CD1c-positive myeloid dendritic cell (primary cell): ENCODE measurements at regions not wholly inside any gene's neighbourhood (a gene's known extent, or its start where the extent isn't known, plus 50 kb on each side); places are given as distances from the start of the nearest gene placed in this dataset.
"Not testable (repeated sequence)": the region's sequence is repeated elsewhere in the genome, so short reads cannot be mapped to it uniquely, and the experiment has no call there.

Experiments
- DNase-seq: peaks from one replicate; pipeline ENCODE4 v3.0.0-alpha.2; 2016; ENCODE audit errors: extremely low spot score

DNA sequence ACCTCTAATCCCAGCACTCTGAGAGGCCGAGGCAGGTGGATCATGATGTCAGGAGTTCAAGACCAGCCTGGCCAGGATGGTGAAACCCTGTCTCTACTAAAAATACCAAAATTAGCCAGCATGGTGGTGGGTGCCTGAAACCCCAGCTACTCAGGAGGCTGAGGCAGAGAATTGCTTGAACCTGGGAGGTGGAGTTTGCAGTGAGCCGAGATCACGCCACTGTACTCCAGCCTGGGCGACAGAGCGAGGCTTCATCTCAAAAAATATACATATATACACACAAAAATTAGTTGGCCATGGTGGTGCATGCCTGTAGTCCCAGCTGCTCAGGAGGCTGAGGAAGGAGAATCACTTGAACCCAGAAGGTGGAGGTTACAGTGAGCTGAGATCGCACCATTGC is 273.6 kb downstream of the GOLGA6L6 start:
- not testable (repeated sequence) for DNase-seq

DNA sequence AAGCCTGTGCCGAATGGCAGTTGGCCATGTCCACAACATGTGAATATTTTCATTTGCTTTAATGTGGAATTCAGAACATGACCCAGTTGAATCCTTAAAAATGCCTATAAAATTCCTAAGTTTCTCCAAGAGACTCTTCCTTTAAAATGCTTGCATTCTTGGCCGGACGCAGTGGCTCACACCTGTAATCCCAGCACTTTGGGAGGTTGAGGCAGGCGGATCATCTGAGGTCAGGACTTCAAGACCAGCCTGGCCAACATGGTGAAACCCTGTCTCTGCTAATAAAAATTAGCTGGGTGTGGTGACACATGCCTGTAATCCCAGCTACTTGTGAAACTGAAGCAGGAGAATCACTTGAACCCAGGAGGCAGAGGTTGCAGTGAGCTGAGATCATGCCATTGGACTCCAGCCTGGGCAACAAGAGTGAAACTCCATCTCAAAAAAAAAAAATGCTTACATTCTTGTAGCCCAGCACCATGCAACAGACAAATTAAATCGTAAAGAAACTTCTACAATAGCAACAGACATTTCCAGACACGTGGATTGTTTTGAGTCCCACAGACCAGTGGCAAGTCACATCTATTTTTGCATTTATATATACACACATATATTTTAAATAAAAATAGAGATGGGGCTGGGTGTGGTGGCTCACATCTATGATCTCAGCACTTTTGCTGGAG is 274.4 kb downstream of the GOLGA6L6 start:
- not testable (repeated sequence) for DNase-seq

DNA sequence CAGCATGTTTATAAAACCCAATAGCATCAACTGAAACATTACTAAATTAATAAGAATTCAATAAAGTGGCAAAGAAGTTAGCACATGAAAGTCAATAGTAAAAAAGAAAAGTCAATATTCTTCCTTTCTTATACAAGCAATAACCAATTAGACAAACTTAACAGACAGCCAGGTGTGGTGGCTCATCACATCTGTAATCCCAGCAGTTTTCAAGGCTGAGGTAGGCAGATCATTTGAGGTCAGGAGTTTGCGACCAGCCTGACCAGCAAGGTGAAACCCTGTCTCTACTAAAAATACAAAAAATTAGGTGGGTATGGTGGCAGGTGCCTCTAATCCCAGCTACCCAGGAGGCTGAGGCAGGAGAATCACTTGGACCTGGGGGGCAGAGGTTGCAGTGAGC is 275.9 kb downstream of the GOLGA6L6 start:
- DNase-seq: not testable (repeated sequence)

DNA sequence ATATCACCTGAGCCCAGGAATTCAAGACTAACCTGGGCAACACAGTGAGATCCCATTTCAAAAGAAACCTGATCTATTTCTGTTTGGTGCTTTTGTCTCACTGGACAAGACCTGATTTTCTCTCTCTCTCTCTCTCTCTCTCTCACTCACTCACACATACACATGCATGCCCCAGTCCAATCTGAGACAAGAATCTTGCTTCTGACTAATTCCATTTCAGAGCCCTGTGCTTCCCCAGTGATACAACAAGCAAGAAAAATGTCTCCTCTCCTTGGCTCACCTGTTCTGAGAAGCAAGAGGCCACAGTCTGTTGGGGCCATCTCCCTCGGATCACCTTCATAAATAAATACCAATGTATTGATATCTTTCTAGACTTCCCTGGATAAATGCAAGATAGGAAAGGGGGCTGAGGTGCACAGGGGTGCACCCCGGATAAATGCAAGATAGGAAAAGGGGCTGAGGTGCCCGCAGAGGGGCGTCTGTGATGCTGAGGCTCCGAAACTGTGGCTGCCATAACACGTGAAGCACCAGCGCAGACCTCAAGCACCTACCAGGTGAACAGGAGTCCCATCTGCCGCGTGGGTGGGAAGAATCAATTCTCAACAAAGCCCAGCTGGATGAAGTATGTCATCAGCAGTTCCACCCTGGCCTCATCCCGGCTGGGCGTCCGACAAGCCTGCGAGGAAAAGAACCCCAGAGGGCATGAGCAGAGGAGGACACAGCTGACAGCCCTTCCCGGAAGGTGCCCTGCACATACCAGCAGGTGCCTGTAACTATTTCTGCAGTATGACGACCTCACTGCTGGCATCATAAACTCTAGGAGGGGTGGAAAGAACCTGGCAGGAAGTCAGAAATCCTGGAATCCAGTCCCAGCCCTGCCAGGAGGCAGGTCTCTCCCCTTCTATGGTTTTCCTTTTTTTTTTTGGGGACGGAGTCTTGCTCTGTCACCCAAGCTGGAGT is 280.0 kb downstream of the GOLGA6L6 start:
- not testable (repeated sequence) for DNase-seq

DNA sequence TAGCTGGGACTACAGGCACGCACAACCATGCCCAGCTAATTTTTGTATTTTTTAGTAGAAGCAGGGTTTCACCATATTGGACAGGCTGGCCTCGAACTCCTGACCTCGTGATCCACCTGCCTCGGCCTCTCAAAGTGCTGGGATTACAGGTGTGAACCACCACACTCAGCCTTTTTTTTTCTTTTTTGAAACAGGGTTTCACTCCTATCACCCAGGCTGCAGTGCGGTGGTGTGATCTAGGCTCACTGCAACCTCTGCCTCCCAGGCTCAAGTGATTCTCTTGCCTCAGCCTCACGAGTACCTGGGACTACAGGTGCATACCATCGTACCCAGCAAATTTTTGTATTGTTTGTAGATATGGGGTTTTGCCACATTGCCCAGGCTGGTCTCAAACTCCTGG is 280.9 kb downstream of the GOLGA6L6 start:
- not testable (repeated sequence) for DNase-seq

DNA sequence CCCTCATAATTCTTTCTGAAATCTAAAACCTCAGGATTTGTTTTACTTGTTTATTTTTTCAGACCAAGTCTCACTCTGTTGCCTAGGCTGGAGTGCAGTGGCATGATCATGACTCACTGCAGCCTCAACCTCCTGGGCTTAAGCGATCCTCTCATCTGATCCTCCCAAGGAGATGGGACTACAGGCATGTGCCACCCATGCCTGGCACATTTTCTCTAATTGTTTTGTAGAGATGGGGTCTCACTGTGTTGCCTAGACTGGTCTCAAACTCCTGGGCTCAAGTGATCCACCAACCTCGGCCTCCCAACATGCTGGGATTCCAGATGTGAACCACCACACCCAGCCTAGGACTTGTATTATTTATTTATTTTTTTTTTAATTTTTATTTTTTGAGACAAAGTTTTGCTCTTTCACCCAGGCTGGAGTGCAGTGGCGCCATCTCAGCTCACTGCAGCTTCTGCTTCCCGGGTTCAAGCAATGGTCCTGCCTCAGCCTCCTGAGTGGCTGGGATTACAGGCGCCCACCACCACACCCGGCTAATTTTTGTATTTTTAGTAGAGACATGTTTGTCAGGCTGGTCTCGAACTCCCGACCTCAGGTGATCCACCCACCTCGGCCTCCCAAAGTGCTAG is 281.9 kb downstream of the GOLGA6L6 start:
- DNase-seq: not testable (repeated sequence)

DNA sequence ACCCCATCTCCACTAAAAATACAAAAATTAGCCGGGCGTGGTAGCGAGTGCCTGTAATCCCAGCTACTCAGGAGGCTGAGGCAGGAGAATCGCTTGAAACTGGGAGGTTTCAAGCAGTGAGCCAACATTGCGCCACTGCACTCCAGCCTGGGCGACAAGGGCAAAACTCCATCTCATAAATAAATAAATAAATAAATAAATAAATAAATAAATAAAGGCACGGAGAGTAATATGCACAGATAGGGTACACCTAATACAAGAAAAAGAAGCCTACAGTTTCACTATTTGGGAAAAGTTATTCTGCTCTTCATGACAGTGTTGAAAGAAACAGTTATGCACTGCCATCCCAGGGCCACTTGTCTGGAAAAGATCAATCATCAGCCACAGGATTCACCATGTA is 285.2 kb downstream of the GOLGA6L6 start:
- not testable (repeated sequence) for DNase-seq

DNA sequence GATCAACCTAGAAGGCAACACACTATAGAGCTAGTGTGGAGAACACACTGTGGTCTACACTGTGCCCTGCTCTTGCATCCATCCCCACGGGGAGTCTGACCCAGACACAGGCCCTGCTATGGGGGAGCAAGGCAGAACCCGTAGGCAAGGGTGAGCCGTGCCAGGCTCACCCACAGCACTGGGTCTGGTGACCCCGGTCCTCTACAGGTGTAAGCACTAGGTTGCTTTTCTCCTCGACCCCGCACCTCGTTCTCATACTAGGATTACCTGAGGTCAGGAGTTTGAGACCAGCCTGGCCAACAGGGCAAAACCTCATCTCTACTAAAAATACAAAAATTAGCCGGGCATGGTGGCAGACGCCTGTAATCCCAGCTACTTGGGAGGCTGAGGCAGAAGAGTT is 286.0 kb downstream of the GOLGA6L6 start:
- DNase-seq: not testable (repeated sequence)

DNA sequence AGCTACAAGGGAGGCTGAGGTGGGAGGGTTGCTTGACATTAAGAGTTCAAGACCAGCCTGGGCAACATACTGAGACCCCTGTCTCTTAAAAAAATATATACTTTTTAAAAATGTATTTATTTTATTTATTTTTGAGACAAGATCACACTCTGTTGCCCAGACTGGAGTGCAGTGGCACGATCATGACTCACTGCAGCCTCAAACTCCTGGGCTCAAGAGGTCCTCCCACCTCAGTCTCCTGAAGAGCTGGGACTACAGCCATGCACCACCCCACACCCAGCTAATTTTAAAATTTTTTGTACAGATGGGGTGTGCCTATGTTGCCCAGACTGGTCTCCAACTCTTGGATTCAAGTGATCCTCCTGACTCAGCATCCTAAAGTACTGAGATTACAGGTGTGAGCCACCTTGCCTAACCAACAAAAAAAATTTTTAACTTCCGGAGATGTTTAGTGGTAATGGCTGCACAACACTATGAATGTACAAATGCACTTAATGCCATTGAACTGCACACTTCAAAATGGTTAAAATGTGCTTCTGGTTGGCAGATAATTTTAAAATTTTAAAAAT is 288.5 kb downstream of the GOLGA6L6 start:
- DNase-seq: not testable (repeated sequence)

DNA sequence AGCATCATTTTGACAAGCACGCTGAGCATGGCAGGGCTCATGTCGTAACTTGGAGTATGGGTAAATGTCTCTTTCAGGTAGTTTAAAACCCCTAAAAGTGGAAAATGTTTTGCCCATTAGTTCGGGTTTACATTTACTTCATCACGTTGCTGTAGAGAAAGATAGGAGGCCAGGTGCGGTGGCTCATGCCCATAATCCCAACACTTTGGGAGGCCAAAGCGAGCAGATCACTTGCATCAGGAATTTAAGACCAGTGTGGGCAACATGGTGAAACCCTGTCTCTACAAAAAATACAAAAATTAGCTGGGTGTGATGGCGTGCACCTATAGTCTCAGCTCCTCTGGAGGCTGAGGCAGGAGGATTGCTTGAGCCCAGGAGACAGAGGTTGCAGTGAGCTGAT is 289.6 kb downstream of the GOLGA6L6 start:
- DNase-seq: not testable (repeated sequence)

DNA sequence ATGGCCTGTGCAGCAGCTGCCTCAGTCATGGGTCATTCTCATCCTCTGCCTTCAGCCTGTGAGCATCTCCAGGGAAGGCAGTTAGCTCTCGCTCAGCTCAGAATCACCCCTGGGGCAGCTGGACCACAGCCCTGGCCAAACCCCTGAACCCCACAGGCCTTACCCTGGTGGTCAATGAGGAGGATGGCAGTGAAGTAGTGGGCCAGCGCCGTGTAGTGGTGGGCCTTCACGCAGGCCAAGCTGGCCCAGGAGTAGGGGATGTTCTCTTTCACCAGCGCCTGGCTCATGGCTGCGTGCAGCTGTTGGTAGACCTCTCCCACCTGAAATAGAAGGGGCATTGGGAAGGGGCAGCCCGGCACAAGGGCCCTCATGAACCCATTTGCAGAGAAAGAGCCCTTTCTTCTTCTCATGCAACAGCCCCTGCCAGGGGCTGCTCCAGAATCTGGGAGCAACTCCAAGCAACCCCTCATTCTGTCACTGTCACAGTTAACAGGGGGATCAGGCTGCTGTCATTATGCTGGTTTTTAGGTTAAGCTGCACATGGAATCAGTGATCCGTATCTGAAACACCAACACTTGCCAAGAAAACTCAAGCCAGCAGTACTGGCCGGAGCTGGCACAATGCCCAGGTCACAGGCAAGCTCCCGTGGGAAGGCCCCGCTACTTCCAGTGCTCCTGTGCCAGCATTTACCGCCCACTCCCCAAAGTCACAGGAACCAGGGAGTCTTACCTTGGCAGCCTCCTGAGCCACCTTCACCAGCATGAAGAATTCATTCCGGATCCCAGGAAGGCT is 290.2 kb downstream of the GOLGA6L6 start:
- not testable (repeated sequence) for DNase-seq

DNA sequence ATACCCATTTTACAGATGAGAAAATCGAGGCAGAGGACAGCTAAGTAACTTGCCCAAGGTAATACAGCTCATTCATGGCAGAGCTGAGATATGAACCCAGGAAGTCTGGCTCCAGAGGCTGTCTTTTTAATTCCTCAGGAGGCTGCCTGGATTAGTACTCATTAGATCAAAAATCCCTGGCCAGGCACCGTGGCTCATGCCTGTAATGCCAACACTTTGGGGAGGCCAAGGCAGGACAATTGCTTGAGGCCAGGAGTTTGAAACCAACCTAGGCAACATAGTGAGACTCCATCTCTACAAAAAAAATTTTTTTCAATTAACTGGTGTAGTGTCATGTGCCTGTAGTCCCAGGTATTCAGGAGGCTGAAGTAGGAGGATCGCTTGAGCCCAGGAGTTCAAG is 291.4 kb downstream of the GOLGA6L6 start:
- DNase-seq: not testable (repeated sequence)

DNA sequence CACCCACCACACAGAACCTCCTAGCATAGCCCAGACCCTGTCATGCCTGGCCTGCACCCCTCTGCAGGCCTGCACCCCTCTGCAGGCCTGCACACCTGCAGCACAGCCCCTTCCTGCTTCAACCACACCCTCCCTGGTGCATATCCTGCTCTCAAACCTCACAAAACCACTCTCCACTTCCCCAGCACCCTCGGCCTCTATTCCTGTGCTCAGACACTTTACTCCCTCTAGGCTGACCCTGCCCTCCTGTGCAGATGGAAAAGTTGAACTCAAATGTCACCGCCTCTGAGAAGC is 292.0 kb downstream of the GOLGA6L6 start:
- not testable (repeated sequence) for DNase-seq

DNA sequence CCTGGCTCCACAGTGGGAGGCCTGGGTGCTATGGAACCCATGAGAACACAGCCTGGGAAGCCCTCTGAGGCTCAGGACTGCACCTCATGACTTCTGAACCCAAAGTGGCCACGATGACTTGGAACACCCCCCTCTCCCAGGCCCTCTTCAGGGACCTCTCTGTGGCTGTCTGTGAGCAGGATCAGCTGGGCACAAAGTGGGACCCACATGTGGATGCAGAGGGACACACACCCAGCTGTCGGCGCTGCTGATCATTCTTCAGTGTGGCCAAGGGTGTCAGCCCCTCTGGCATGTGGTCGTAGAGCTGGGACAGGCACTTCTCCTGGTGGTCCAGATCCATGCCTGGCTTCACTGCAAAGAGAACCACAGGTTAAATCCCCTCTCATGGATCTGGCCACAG is 293.2 kb downstream of the GOLGA6L6 start:
- not testable (repeated sequence) for DNase-seq

DNA sequence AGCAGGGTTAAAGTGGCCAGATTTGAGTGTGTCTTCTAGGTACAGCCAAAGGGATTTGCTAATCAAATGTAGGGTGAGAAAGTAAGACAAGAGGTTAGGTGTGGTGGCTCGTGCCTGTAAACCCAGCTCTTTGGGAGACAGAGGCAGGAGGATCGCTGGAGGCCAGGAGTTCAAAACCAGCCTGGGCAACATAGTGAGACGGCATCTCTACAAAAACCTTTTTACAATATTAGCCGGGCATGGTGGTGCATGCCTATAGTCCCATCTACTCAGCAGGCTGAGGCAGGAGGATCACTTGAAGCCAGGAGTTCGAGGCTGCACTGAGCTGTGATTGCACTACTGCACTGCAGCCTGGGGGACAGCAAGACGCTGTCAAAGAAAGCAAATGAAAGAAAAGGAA is 294.5 kb downstream of the GOLGA6L6 start:
- not testable (repeated sequence) for DNase-seq

DNA sequence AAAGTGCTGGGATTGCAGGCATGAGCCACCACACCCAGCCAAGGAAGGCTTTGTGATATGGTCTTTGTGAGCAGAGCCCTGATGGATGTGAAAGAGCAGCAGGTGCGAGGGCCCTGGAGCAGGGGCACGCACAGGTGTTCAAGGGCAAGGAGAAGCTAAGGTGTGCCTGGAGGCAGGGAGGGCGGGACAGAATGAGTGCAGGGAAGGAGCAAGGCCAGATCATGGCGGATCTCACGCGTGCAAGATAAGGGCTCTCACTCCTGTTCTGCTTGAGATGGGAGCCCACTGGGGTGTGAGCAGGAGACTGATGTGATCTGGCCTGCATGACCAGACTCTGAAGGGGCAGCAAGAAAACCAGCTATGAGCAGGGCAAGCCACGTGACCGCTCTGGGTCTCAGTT is 295.0 kb downstream of the GOLGA6L6 start:
- DNase-seq: not testable (repeated sequence)

DNA sequence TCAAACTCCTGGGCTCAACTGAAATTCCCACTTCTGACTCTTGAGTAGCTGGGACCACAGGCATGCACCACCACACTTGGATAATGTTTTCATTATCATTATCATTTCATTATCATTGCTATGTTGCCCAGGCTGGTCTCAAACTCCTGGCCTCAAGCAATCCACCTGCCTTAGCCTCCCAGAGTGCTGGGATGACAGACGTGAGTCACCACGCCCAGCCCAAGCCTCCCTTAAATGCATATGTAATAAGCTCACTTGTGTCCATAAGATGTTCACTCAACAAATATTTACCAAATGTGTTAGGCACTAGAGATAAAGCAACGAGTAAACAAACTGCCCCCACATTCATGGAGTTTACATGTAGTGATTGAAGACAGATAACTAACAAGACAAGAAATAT is 295.7 kb downstream of the GOLGA6L6 start:
- not testable (repeated sequence) for DNase-seq

DNA sequence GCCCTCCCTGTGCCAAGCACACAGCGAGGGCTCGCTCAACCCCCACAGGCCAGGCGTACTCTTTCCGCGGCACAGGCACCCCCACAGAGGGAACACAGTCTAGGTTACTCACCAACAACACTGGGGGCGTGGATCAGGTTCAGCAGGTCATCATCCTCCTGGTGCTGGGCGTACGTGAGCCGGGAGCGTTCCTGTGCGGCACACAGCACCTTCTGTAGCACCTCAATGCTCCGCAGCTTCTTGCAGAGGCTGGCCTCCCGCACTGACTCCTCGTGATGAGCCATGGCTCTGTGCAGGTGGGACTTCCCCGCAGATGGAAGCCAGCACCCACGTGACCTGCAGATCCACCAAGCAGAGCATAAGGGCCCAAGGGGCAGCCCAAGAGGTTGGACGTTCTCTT is 296.8 kb downstream of the GOLGA6L6 start:
- not testable (repeated sequence) for DNase-seq

DNA sequence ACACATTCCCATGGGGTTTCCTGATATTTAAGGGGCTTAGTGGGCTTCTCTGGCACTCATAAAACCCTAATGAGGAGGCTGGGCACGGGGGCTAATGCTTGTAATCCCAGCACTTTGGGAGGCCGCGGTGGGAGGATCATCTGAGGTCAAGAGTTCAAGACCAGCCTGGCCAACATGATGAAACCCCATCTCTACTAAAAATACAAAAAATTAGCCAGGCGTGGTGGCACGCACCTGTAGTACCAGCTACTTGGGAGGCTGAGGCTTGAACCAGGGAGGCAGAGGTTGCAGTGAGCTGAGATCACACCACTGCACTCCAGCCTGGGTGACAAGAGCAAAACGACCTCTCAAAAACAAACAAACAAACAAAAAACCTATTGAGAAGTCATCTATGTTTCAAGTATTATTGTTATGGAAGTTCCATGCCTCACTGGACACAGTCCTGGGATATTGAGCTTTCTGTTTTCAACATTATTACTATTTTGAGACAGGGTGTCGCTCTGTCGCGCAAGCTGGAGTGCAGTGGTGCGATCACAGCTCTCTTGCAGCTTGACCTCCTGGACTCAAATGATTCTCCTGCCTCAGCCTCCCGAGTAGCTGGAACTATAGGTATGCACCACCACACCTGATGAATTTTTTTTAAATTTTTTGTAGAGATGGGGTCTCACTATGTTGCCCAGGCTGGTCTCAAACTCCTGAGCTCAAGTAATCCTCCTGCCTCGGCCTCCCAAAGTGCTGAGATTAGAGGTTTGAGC is 297.9 kb downstream of the GOLGA6L6 start:
- not testable (repeated sequence) for DNase-seq

DNA sequence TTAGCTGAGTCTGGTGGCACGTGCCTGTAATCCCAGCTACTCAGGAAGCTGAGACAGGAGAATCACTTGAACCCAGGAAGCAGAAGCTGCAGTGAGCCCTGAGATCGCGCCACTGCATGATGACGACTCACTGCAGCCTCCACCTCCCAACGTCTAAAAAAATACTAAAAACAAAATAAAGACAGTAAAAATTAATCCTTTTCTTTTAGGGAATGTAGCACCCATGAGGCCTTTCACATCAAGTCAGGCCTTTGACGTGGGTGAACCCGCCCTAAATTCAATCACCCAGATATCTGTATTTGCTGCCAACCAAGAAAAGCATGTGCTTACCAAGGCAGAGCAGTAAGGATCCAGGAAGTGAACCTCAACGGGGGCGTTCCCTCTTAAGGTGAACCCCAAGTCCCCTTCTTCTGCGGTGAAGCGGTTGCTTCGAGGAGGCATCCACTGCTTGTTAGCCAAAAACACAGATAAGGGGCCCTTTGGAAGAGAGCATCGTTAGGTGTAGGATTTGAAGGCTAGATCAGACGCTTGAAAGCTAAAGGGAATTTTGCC is 301.2 kb downstream of the GOLGA6L6 start:
- DNase-seq: not testable (repeated sequence)
